OCI-LY3 (cell line): ENCODE measurements at regions not wholly inside any gene's neighbourhood (a gene's known extent, or its start where the extent isn't known, plus 50 kb on each side); places are given as distances from the start of the nearest gene placed in this dataset.

Experiments
- EZH2phosphoT487 ChIP-seq: fragments of 200-600 bp; shearing (Covaris generic); IDR thresholded peaks from 2 replicates; pipeline ENCODE4 v1.6.1; 2018; ENCODE audit warnings: antibody characterized with exemption, mixed run types, low read depth
- TF ChIP-seq, protein P1 (sequence below): fragments of 200-600, 300-600 bp; sonication (generic); IDR thresholded peaks from 2 replicates; pipeline ENCODE4 v1.5.1; 2014; ENCODE audit warnings: antibody characterized with exemption, low read length, low read depth

DNA sequence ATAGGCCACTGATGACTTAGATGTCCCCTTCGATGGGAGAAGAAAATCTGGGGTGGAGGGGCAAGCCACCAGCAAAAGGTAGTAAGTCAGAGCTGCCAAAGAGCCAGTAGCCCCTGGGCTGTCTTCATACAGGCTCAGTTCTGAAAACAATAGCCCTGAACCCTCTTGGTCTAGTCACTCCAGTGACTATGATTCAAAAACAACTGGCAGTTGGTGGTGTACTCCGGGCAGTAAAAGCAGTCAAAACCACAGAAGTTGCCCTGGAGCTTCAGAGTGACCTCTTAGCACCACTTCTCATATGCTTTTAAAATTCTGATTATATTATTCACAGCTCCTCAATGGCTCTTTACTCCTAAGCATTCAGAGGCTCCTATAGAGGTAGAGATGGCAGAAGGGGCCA is 164.3 kb upstream of the MAMLD1 start:
- TF ChIP-seq, protein P1, sequence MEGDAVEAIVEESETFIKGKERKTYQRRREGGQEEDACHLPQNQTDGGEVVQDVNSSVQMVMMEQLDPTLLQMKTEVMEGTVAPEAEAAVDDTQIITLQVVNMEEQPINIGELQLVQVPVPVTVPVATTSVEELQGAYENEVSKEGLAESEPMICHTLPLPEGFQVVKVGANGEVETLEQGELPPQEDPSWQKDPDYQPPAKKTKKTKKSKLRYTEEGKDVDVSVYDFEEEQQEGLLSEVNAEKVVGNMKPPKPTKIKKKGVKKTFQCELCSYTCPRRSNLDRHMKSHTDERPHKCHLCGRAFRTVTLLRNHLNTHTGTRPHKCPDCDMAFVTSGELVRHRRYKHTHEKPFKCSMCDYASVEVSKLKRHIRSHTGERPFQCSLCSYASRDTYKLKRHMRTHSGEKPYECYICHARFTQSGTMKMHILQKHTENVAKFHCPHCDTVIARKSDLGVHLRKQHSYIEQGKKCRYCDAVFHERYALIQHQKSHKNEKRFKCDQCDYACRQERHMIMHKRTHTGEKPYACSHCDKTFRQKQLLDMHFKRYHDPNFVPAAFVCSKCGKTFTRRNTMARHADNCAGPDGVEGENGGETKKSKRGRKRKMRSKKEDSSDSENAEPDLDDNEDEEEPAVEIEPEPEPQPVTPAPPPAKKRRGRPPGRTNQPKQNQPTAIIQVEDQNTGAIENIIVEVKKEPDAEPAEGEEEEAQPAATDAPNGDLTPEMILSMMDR, result no peak
- TF ChIP-seq EZH2phosphoT487, result no peak
